HG03378 (cell line): ENCODE measurements at regions not wholly inside any gene's neighbourhood (a gene's known extent, or its start where the extent isn't known, plus 50 kb on each side); places are given as distances from the start of the nearest gene placed in this dataset.

Experiments used
- ATAC-seq: cut with Tn5 transposase; IDR thresholded peaks from one replicate; pipeline ENCODE4 v1.9.1; 2021; ENCODE audit warnings: mild to moderate bottlenecking, moderate library complexity; ENCODE audit not compliant: unreplicated experiment

GRCh38 chr7:46424934-46425333, 503.9 kb upstream of the IGFBP3 start:
- ATAC-seq, result no peak

GRCh38 chr7:46421441-46422230, 500.6 kb upstream of the IGFBP3 start:
- no peak for ATAC-seq

GRCh38 chr7:46414946-46415345, 493.9 kb upstream of the IGFBP3 start:
- no peak for ATAC-seq

GRCh38 chr7:46411236-46411635, 490.2 kb upstream of the IGFBP3 start:
- no peak for ATAC-seq

GRCh38 chr7:46407125-46407524, 486.1 kb upstream of the IGFBP3 start:
- no peak for ATAC-seq

- ATAC-seq, result no peak
Measured at GRCh38 chr7:46397591-46397990, 476.5 kb upstream of the IGFBP3 start.

- no peak for ATAC-seq
Measured at GRCh38 chr7:46396481-46396880, 475.4 kb upstream of the IGFBP3 start.

- no peak for ATAC-seq
Measured at GRCh38 chr7:46393142-46393541, 472.1 kb upstream of the IGFBP3 start.

- ATAC-seq, result no peak
Measured at GRCh38 chr7:46391231-46392201, 470.4 kb upstream of the IGFBP3 start.

GRCh38 chr7:46390042-46390441, 469.0 kb upstream of the IGFBP3 start:
- ATAC-seq, result no peak

- ATAC-seq, result no peak
Measured at GRCh38 chr7:46389146-46389545, 468.1 kb upstream of the IGFBP3 start.

GRCh38 chr7:46387646-46388045, 466.6 kb upstream of the IGFBP3 start:
- ATAC-seq, result no peak

- no peak for ATAC-seq
Measured at GRCh38 chr7:46386428-46387399, 465.6 kb upstream of the IGFBP3 start.

- ATAC-seq, result no peak
Measured at GRCh38 chr7:46385662-46386309, 464.7 kb upstream of the IGFBP3 start.

- ATAC-seq, result no peak
Measured at GRCh38 chr7:46383605-46384004, 462.5 kb upstream of the IGFBP3 start.

- ATAC-seq, result no peak
Measured at GRCh38 chr7:46369933-46370654, 449.0 kb upstream of the IGFBP3 start.

- no peak for ATAC-seq
Measured at GRCh38 chr7:46368871-46369270, 447.8 kb upstream of the IGFBP3 start.

GRCh38 chr7:46366526-46366925, 445.5 kb upstream of the IGFBP3 start:
- ATAC-seq, result no peak

GRCh38 chr7:46363688-46364087, 442.6 kb upstream of the IGFBP3 start:
- no peak for ATAC-seq

GRCh38 chr7:46360811-46361210, 439.7 kb upstream of the IGFBP3 start:
- ATAC-seq, result no peak
